WTC11 (cell line): ENCODE measurements at regions not wholly inside any gene's neighbourhood (a gene's known extent, or its start where the extent isn't known, plus 50 kb on each side); places are given as distances from the start of the nearest gene placed in this dataset.

ENCODE experiments used
- ATF3 ChIP-seq: sonication (generic); formaldehyde crosslinking; conservative IDR thresholded peaks from 2 replicates; pipeline ENCODE4 v1.8.1; 2022; ENCODE audit warnings: mild to moderate bottlenecking, missing genetic modification reagents
- CTCF ChIP-seq: fragments of 200-600 bp; IDR thresholded peaks from 2 replicates; pipeline ENCODE4 v1.8.0; 2022; ENCODE audit warnings: antibody characterized with exemption
- NFYB ChIP-seq: sonication (generic); formaldehyde crosslinking; conservative IDR thresholded peaks from 2 replicates; pipeline ENCODE4 v1.8.0; 2022; ENCODE audit warnings: low read depth, missing genetic modification reagents
- NR2C2 ChIP-seq: sonication (generic); formaldehyde crosslinking; IDR thresholded peaks from 2 replicates; pipeline ENCODE4 v1.8.0; 2022; ENCODE audit warnings: mild to moderate bottlenecking, missing genetic modification reagents
- TCF7 ChIP-seq: sonication (generic); formaldehyde crosslinking; IDR thresholded peaks from 2 replicates; pipeline ENCODE4 v1.8.0; 2022; ENCODE audit warnings: mild to moderate bottlenecking, low read depth, missing genetic modification reagents, moderate library complexity
- ZNF512 ChIP-seq: sonication (generic); formaldehyde crosslinking; IDR thresholded peaks from 2 replicates; pipeline ENCODE4 v1.8.1; 2022; ENCODE audit warnings: missing genetic modification reagents, borderline replicate concordance
- TF ChIP-seq, protein P1 (sequence below): sonication (generic); formaldehyde crosslinking; IDR thresholded peaks from 2 replicates; pipeline ENCODE4 v1.8.1; 2023; ENCODE audit warnings: mild to moderate bottlenecking, missing genetic modification reagents, borderline replicate concordance

DNA sequence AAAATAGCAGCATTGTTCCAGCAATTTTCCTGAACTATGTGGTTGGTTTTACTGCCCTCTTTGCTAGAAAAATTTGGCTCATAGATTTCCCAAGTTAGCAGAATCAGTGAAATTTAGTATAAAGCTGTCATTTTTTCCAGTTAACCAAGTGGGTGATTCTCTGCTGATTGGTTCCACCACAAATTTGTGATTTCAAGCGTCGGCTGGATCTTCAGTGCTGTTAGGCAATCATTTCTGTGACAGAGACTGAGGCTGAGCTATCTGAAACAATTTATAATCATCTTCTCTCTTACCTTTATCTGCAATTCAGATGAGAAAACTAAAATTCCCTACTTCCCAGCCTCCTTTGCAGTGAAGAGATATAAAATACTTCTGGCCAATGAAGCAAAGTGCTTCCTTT is 68.6 kb upstream of the OTUD4 start:
- TF ChIP-seq, protein P1, sequence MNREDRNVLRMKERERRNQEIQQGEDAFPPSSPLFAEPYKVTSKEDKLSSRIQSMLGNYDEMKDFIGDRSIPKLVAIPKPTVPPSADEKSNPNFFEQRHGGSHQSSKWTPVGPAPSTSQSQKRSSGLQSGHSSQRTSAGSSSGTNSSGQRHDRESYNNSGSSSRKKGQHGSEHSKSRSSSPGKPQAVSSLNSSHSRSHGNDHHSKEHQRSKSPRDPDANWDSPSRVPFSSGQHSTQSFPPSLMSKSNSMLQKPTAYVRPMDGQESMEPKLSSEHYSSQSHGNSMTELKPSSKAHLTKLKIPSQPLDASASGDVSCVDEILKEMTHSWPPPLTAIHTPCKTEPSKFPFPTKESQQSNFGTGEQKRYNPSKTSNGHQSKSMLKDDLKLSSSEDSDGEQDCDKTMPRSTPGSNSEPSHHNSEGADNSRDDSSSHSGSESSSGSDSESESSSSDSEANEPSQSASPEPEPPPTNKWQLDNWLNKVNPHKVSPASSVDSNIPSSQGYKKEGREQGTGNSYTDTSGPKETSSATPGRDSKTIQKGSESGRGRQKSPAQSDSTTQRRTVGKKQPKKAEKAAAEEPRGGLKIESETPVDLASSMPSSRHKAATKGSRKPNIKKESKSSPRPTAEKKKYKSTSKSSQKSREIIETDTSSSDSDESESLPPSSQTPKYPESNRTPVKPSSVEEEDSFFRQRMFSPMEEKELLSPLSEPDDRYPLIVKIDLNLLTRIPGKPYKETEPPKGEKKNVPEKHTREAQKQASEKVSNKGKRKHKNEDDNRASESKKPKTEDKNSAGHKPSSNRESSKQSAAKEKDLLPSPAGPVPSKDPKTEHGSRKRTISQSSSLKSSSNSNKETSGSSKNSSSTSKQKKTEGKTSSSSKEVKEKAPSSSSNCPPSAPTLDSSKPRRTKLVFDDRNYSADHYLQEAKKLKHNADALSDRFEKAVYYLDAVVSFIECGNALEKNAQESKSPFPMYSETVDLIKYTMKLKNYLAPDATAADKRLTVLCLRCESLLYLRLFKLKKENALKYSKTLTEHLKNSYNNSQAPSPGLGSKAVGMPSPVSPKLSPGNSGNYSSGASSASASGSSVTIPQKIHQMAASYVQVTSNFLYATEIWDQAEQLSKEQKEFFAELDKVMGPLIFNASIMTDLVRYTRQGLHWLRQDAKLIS, result no peak
- TF ChIP-seq ATF3 (no peak), CTCF (no peak), NR2C2 (CRISPR knock-in tag) (no peak), NFYB (CRISPR knock-in tag) (no peak), TCF7 (CRISPR knock-in tag) (no peak), ZNF512 (CRISPR knock-in tag) (no peak)
